Panc1 (cell line): ENCODE measurements at regions not wholly inside any gene's neighbourhood (a gene's known extent, or its start where the extent isn't known, plus 50 kb on each side); places are given as distances from the start of the nearest gene placed in this dataset.

ENCODE experiments used
- ATAC-seq: fragments of 200-7000 bp; cut with Tn5 transposase; 2 replicates; pipeline ENCODE4 v1.9.1; 2020; ENCODE audit warnings: mild to moderate bottlenecking, moderate library complexity
- BruUV-seq: library from RNA; stranded (reverse); fragments of 400-500 nt; replicated peaks from 2 replicates; lab custom pipeline; 2021; lab: Mats Ljungman, UMichigan
- CTCF ChIA-PET: fragments of 300-600 bp; sonication (Branson Sonifier 250); formaldehyde crosslinking; loops from one replicate; lab custom pipeline; 2022; ENCODE audit warnings: antibody characterized with exemption; lab: Charles Lee
- POLR2A ChIA-PET: fragments of 300-600 bp; sonication (Branson Sonifier 250); formaldehyde crosslinking; loops from one replicate; lab custom pipeline; 2022; ENCODE audit warnings: antibody characterized with exemption; lab: Charles Lee
- DNase-seq: peaks from one replicate; pipeline ENCODE4 v3.0.0-alpha.2; 2010; ENCODE audit warnings: low read depth, low spot score
- H3K27ac ChIP-seq: 2 replicates; pipeline ENCODE4 v1.5.1; 2011; ENCODE audit warnings: mild to moderate bottlenecking, low read length, inconsistent platforms
- H3K27me3 ChIP-seq: fragments of 200-500 bp; sonication (Bioruptor generic); 2 replicates; pipeline ENCODE4 v1.6.0; 2014; ENCODE audit warnings: low read length, inconsistent platforms; ENCODE audit not compliant: control insufficient read depth, insufficient read depth
- H3K36me3 ChIP-seq: fragments of 200-500 bp; sonication (Bioruptor generic); 2 replicates; pipeline ENCODE4 v1.5.1; 2014; ENCODE audit warnings: inconsistent platforms, mild to moderate bottlenecking, low read length, moderate library complexity; ENCODE audit not compliant: control insufficient read depth, insufficient read depth
- H3K4me1 ChIP-seq: 2 replicates; pipeline ENCODE4 v1.5.1; 2011; ENCODE audit warnings: inconsistent platforms, mild to moderate bottlenecking, low read length, moderate library complexity; ENCODE audit not compliant: control insufficient read depth, insufficient read depth
- H3K4me3 ChIP-seq, 2 experiments: 2 replicates each; pipeline ENCODE4 v1.5.1; 2011 to 2012; ENCODE audit warnings: low read depth in 2 of 2, low read length in 2 of 2, mild to moderate bottlenecking in 2 of 2, inconsistent platforms in 1 of 2, moderate library complexity in 1 of 2
- H3K9me3 ChIP-seq: fragments of 200-500 bp; sonication (Bioruptor generic); 2 replicates; pipeline ENCODE4 v1.5.1; 2014; ENCODE audit warnings: low read depth, mild to moderate bottlenecking, inconsistent platforms, low read length, moderate library complexity; ENCODE audit not compliant: control insufficient read depth, insufficient read depth
- CTCF ChIP-seq: fragments of 450-650 bp; IDR thresholded peaks from 2 replicates; pipeline ENCODE4 v1.5.1; 2017; ENCODE audit warnings: mild to moderate bottlenecking
- POLR2AphosphoS5 ChIP-seq: IDR thresholded peaks from 2 replicates; pipeline ENCODE4 v1.6.1; 2012; ENCODE audit warnings: mild to moderate bottlenecking, low read depth, low read length, moderate library complexity
- REST ChIP-seq, 2 experiments: IDR thresholded peaks; 2 replicates each; pipeline ENCODE4 v1.6.1; 2011 to 2012; ENCODE audit warnings: low read depth in 2 of 2, control low read depth in 1 of 2, low read length in 1 of 2, mild to moderate bottlenecking in 1 of 2, moderate library complexity in 1 of 2; ENCODE audit not compliant: insufficient read depth in 1 of 2
- SIN3A ChIP-seq: IDR thresholded peaks from 2 replicates; pipeline ENCODE4 v1.6.1; 2012; ENCODE audit warnings: low read depth, mild to moderate bottlenecking, low read length, moderate library complexity, borderline replicate concordance; ENCODE audit not compliant: insufficient read depth
- TCF7L2 ChIP-seq: IDR thresholded peaks from 2 replicates; pipeline ENCODE4 v1.6.1; 2011; ENCODE audit warnings: mild to moderate bottlenecking, low read depth, low read length, inconsistent platforms
- in situ Hi-C: cut with HindIII; loops from 2 replicates; pipeline ENCODE4 v1.10.0; 2016; ENCODE audit warnings: low sequenced_read_pairs, low pct_unique_long_range_greater_than_20kb
- intact Hi-C: fragments of 100-400 bp; cut with micrococcal nuclease; formaldehyde crosslinking; loops from one replicate; pipeline ENCODE4 v1.10.0; 2022; ENCODE audit not compliant: unreplicated experiment

- no TSS peak for BruUV-seq
- DNase-seq (no peak), ATAC-seq (no peak)
- Histone ChIP-seq H3K36me3 (no peaks in the 10 kb centered on the region), H3K27me3 (no peaks in the 10 kb centered on the region), H3K4me3 (no peak overlapping the region), H3K27ac (no peak overlapping the region), H3K4me1 (no peaks in the 10 kb centered on the region), H3K9me3 (no peaks in the 10 kb centered on the region)
- ChIA-PET CTCF (no interaction called here), POLR2A (no interaction called here)
- no peak for TF ChIP-seq REST (IDR thresholded peaks at IDR 0.05; ENCODE audit: insufficient read depth in 1 of 2, low read depth in 2 of 2, low read length in 1 of 2)
- TF ChIP-seq CTCF, result no peak
- TF ChIP-seq SIN3A, result no peak
- TF ChIP-seq TCF7L2, result no peak
- TF ChIP-seq POLR2AphosphoS5, result no peak
- intact Hi-C loops (no loop called here), in situ Hi-C loops (no loop called here)
Measured at GRCh38 chr3:82222401-82222800, 461.0 kb upstream of the GBE1 start.

GRCh38 chr3:82217571-82217970, 456.1 kb upstream of the GBE1 start:
- DNase-seq, result no peak
- POLR2A ChIA-PET, result no interaction called here
- no peaks in the 10 kb centered on the region for H3K4me1 ChIP-seq
- TF ChIP-seq CTCF, result no peak
- TF ChIP-seq REST (IDR thresholded peaks at IDR 0.05; ENCODE audit: insufficient read depth in 1 of 2, low read depth in 2 of 2, low read length in 1 of 2), result no peak
- TF ChIP-seq POLR2AphosphoS5, result no peak
- TF ChIP-seq TCF7L2, result no peak
- TF ChIP-seq SIN3A, result no peak
- H3K27ac ChIP-seq, result no peak overlapping the region
- intact Hi-C loops (no loop called here), in situ Hi-C loops (no loop called here)
- ATAC-seq, result no peak
- H3K36me3 ChIP-seq, result no peaks in the 10 kb centered on the region
- no TSS peak for BruUV-seq
- no peaks in the 10 kb centered on the region for H3K27me3 ChIP-seq
- CTCF ChIA-PET, result no interaction called here
- no peak overlapping the region for H3K4me3 ChIP-seq
- no peaks in the 10 kb centered on the region for H3K9me3 ChIP-seq
